Thyroid gland (tissue), 4 donors: ENCODE measurements at regions not wholly inside any gene's neighbourhood (a gene's known extent, or its start where the extent isn't known, plus 50 kb on each side); places are given as distances from the start of the nearest gene placed in this dataset.

Experiments
- CTCF ChIP-seq, 6 experiments: fragments of 200-600 bp in 3 of 6; fragments of 450-650 bp in 3 of 6; sonication (generic) in 3 of 6; IDR thresholded peaks; one replicate each; pipeline ENCODE4 v1.5.1; 2016 to 2019; ENCODE audit warnings: antibody characterized with exemption in 6 of 6, mild to moderate bottlenecking in 2 of 6, inconsistent platforms in 1 of 6, moderate library complexity in 1 of 6
- POLR2A ChIP-seq, 2 donors: fragments of 450-650 bp; IDR thresholded peaks; one replicate each; pipeline ENCODE4 v1.6.1; 2017; ENCODE audit warnings: antibody characterized with exemption in 2 of 2, mild to moderate bottlenecking in 2 of 2, moderate library complexity in 1 of 2

- TF ChIP-seq CTCF (IDR thresholded peaks at IDR 0.05) (no peak), POLR2A (IDR thresholded peaks at IDR 0.05) (no peak)
These were observed 51.8 kb upstream of the BMPER start for GRCh38 chr7:33853361-33854062.
